C4-2B (cell line): ENCODE measurements at regions not wholly inside any gene's neighbourhood (a gene's known extent, or its start where the extent isn't known, plus 50 kb on each side); places are given as distances from the start of the nearest gene placed in this dataset.
"Not testable (repeated sequence)": the region's sequence is repeated elsewhere in the genome, so short reads cannot be mapped to it uniquely, and the experiment has no call there.

Source experiments
- H3K27ac ChIP-seq: fragments of 450-650 bp; 2 replicates; pipeline ENCODE4 v1.5.1; 2017
- ZFX ChIP-seq: fragments of 450-650 bp; IDR thresholded peaks from 2 replicates; pipeline ENCODE4 v1.6.1; 2017
- TF ChIP-seq, protein P1 (sequence below): fragments of 450-650 bp; conservative IDR thresholded peaks from 2 replicates; pipeline ENCODE4 v1.5.1; 2017; ENCODE audit warnings: mild to moderate bottlenecking

DNA sequence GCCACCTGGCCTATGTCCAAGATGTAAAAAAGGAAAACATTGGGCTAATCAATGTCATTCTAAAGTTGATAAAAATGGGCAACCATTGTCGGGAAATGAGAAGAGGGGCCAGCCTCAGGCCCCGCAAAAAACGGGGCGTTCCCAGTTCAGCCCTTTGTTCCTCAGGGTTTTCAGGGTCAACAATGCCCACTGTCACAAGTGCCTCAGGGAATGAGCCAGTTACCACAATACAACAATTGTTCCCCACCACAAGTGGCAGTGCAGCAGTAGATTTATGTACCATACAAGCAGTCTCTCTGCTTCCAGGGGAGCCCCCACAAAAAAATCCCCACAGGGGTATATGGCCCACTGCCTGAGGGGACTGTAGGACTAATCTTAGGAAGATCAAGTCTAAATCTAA is 112.5 kb downstream of the ZNF486 start:
- TF ChIP-seq ZFX: no peak
- TF ChIP-seq, protein P1, sequence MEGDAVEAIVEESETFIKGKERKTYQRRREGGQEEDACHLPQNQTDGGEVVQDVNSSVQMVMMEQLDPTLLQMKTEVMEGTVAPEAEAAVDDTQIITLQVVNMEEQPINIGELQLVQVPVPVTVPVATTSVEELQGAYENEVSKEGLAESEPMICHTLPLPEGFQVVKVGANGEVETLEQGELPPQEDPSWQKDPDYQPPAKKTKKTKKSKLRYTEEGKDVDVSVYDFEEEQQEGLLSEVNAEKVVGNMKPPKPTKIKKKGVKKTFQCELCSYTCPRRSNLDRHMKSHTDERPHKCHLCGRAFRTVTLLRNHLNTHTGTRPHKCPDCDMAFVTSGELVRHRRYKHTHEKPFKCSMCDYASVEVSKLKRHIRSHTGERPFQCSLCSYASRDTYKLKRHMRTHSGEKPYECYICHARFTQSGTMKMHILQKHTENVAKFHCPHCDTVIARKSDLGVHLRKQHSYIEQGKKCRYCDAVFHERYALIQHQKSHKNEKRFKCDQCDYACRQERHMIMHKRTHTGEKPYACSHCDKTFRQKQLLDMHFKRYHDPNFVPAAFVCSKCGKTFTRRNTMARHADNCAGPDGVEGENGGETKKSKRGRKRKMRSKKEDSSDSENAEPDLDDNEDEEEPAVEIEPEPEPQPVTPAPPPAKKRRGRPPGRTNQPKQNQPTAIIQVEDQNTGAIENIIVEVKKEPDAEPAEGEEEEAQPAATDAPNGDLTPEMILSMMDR: no peak
- H3K27ac ChIP-seq: no peak overlapping the region

DNA sequence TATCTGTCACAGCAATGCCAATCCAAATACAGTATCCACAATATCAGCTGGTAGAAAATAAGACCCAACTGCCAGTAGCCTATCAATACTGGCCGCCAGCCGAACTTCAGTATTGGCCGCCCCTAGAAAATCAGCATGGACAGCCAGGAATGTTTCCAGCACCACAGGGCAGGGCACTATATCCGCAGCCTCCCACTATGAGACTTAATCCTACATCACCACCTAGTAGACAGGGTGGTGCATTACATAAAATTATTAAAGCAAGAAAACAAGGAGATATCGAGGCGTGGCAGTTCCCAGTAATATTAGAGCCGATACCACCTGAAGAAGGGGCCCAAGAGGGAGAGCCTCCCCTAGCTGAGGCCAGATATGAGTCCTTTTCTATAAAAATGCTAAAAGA is 111.3 kb downstream of the ZNF486 start:
- H3K27ac ChIP-seq: no peak overlapping the region
- TF ChIP-seq ZFX: no peak
- TF ChIP-seq, protein P1: peak; percentile 40

DNA sequence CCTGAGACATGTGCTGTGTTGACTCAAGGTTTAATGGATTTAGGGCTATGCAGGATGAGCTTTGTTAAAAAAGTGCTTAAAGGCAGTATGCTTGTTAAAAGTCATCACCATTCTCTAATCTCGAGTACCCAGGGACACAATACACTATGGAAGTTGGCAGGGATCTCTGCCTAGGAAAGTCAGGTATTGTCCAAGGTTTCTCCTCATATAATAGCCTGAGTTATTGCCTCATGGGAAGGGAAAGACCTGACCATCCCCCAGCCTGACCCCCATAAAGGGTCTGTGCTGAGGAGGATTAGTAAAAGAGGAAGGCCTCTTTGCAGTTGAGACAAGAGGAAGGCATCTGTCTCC is 109.7 kb downstream of the ZNF486 start:
- not testable (repeated sequence) for H3K27ac ChIP-seq

DNA sequence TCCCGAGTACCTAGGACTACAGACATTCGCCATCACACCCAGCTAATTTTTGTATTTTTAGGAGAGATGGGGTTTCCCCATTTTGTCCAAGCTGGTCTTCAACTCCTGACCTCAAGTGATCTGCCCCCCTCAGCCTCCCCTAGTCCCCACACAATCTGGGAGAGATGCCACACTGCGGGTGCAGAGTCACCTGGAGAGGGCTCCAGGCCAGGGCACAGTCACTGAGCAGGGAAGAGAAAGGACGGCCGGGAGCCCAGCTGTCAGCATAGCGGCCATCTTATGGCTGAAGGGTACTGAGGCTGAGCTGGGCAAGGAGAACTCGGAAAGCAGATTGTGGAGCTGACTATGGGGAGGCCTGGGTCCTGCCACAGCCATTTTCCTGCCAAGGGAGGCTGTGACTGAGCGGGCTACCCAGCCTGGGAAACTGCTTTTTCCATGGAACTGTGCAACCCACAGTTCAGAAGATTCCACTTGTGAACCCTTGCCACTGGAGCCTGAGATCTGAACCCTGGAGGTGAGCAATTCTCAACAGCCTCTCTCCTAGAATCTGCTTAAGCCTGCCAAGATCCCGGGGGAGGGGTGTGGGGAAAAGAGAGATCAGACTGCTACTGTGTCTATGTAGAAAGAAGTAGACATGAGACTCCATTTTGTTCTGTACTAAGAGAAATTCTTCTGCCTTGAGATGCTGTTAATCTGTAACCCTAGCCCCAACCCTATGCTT is 109.2 kb downstream of the ZNF486 start:
- no peak for TF ChIP-seq ZFX
- TF ChIP-seq, protein P1: no peak
- H3K27ac ChIP-seq: no peak overlapping the region

DNA sequence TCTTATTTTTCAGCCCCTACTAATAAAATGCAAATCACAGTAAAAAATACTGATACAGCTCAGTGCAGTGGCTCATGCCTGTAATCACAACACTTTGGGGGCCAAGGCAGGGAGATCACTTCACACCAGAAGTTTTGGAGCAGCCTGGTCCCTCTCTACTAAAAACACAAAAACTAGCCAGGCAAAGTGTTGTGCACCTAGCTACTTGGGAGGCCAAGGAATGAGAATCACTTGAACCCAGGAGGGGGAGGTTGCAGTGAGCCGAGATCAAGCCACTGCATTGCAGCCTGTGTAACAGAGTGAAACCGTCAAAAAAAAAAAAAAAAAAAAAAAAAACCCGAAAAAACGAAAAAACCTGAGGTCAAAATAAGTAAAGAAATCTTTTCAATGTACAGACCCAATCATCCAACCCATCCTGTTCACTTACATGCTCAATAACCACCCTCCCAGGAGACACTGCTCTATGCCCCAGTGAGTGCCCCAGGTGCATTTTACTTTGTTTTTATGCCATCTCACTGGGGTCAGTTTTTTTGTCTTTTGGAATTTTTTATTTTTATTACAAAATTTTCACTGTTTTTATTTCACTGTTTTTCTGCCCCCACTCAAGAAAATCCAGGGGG is 107.0 kb downstream of the ZNF486 start:
- H3K27ac ChIP-seq: no peak overlapping the region
- no peak for TF ChIP-seq ZFX
- TF ChIP-seq, protein P1: no peak

DNA sequence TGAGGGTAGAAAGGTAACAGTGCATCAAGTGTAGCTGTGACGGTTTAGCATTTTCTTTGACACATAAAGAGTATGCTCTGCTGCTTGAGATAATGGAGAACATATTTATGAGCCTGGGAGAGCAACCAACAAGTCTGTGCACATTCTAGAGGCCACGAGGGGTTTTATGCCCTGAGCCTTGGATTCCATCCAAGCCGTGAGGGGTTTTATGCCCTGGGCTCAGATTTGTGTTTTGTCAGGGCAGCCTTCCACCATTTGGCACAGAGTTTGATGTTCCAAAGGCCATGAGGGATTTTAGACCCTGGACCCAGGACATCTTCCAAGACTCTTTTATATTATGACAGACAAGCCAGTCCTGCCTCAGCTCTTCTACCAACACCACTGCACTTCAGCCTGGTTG is 106.4 kb downstream of the ZNF486 start:
- H3K27ac ChIP-seq: no peak overlapping the region
- no peak for TF ChIP-seq ZFX
- TF ChIP-seq, protein P1: no peak

DNA sequence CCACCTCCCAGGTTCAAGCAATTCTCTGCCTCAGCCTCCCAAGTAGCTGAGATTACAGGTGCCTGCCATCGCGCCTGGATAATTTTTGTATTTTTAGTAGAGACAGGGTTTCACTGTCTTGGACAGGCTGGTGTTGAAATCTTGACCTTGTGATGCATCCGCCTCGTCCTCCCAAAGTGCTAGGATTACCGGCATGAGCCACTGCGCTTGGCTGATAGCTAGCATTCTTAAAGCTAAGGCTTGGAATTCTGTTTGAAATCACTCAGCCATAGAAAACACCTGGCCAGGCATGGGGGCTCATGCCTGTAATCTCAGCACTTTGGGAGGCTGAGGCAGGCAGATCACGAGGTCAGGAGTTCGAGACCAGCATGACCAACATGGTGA is 105.6 kb downstream of the ZNF486 start:
- not testable (repeated sequence) for H3K27ac ChIP-seq

DNA sequence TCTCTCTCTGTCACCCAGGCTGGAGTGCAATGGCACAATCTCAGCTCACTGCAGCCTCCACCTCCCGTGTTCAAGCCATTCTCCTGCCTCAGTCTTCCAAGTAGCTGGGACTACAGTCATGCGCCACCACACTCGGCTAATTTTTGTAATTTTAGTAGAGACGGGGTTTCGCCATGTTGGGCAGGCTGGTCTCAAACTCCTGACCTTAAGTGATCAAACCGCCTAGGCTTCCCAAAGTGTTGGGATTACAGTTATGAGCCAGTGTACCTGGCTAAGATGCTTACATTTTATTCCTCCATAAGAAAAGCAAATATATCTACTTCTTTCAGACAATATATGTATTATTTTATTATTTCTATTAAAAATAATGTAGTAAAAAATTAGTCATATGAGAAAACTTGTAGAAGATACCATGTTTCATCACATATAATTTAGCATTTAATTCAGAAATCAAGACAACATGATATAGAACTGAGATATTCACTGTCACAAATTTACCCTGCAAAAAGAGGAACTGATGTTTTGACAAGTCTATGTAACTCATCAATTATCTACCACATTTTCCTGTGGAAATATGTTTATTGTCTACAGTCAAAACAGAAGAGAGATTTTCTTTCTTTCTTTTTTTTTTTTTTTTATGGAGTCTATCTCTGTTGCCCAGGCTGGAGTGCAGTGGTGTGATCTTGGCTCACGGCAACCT is 105.1 kb downstream of the ZNF486 start:
- H3K27ac ChIP-seq: not testable (repeated sequence)
